ENCODE measurements at regions not wholly inside any gene's neighbourhood (a gene's known extent, or its start where the extent isn't known, plus 50 kb on each side); places are given as distances from the start of the nearest gene placed in this dataset.

DNA sequence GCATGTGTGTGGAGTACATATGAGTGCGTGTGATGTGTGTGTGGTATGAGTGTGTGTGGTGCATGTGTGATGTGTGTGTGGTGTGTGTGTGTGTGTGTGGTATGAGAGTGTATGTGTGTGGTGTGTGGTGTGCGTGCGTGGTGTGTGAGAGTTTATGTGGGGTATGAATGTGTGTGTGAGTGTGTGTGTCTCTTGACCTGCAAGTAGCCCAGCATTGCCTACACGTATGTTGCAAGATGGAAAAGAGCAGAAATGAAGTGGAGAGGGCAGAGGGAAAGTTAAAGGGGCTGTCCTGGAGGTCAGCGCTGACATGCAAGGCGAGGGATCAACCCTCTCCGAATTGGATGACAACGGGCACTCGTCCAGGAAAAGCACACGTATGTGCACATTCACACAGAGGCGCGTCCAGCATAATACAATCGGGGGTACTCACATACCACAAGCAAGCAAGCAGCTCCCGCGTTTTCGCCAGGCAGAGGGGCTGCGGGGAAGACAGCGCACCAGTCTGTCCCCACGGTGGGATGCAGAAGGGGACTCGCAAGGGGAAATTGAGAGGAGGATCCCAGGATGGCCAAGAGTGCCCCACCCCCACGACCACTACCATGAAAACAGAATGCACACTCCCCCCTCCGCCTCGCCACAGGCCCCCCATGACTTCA lies 174.5 kb upstream of the AFDN start:
- Histone ChIP-seq H3K9ac (ENCODE audit: low read length) (no peak overlapping the region), H3K9me3 (ENCODE audit: low read length) (no peaks in the 10 kb centered on the region), H3F3A (ENCODE audit: insufficient read depth, low read length, poor library complexity, severe bottlenecking) (no peaks in the 10 kb centered on the region), H3K27ac (ENCODE audit: low read length) (no peak overlapping the region), H3K79me2 (replicated peaks; ENCODE audit: insufficient read depth, low read length) (no peaks in the 10 kb centered on the region), H3K4me3 (ENCODE audit: low read length) (no peak overlapping the region), H4K20me1 (ENCODE audit: insufficient read depth) (no peaks in the 10 kb centered on the region), H2AFZ (ENCODE audit: low read depth, low read length) (no peak overlapping the region), H3K9me2 (ENCODE audit: insufficient read depth, low read length) (no peaks in the 10 kb centered on the region), H3K36me3 (ENCODE audit: insufficient read depth, low read length) (no peaks in the 10 kb centered on the region), H3K4me2 (ENCODE audit: low read length) (no peak overlapping the region), H3K27me3 (ENCODE audit: insufficient read depth, low read depth, low read length) (no peaks in the 10 kb centered on the region)
- TF ChIP-seq, protein P1, sequence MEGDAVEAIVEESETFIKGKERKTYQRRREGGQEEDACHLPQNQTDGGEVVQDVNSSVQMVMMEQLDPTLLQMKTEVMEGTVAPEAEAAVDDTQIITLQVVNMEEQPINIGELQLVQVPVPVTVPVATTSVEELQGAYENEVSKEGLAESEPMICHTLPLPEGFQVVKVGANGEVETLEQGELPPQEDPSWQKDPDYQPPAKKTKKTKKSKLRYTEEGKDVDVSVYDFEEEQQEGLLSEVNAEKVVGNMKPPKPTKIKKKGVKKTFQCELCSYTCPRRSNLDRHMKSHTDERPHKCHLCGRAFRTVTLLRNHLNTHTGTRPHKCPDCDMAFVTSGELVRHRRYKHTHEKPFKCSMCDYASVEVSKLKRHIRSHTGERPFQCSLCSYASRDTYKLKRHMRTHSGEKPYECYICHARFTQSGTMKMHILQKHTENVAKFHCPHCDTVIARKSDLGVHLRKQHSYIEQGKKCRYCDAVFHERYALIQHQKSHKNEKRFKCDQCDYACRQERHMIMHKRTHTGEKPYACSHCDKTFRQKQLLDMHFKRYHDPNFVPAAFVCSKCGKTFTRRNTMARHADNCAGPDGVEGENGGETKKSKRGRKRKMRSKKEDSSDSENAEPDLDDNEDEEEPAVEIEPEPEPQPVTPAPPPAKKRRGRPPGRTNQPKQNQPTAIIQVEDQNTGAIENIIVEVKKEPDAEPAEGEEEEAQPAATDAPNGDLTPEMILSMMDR (IDR thresholded peaks at IDR 0.05; ENCODE audit: poor library complexity, severe bottlenecking) = no peak
- TF ChIP-seq MXI1 (conservative IDR thresholded peaks at IDR 0.05; ENCODE audit: poor library complexity, severe bottlenecking) (no peak), SMC3 (conservative IDR thresholded peaks at IDR 0.05; ENCODE audit: poor library complexity) (no peak), RAD21 (conservative IDR thresholded peaks at IDR 0.05) (no peak), EZH2 (IDR thresholded peaks at IDR 0.05; ENCODE audit: borderline replicate concordance, insufficient read depth, low read length, poor library complexity, severe bottlenecking) (no peak), TAF1 (IDR thresholded peaks at IDR 0.05; ENCODE audit: low read depth) (no peak), POLR2AphosphoS5 (IDR thresholded peaks at IDR 0.05) (no peak), EP300 (conservative IDR thresholded peaks at IDR 0.05; ENCODE audit: poor library complexity, severe bottlenecking) (no peak)
- TF ChIP-seq, protein P2, sequence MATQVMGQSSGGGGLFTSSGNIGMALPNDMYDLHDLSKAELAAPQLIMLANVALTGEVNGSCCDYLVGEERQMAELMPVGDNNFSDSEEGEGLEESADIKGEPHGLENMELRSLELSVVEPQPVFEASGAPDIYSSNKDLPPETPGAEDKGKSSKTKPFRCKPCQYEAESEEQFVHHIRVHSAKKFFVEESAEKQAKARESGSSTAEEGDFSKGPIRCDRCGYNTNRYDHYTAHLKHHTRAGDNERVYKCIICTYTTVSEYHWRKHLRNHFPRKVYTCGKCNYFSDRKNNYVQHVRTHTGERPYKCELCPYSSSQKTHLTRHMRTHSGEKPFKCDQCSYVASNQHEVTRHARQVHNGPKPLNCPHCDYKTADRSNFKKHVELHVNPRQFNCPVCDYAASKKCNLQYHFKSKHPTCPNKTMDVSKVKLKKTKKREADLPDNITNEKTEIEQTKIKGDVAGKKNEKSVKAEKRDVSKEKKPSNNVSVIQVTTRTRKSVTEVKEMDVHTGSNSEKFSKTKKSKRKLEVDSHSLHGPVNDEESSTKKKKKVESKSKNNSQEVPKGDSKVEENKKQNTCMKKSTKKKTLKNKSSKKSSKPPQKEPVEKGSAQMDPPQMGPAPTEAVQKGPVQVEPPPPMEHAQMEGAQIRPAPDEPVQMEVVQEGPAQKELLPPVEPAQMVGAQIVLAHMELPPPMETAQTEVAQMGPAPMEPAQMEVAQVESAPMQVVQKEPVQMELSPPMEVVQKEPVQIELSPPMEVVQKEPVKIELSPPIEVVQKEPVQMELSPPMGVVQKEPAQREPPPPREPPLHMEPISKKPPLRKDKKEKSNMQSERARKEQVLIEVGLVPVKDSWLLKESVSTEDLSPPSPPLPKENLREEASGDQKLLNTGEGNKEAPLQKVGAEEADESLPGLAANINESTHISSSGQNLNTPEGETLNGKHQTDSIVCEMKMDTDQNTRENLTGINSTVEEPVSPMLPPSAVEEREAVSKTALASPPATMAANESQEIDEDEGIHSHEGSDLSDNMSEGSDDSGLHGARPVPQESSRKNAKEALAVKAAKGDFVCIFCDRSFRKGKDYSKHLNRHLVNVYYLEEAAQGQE (IDR thresholded peaks at IDR 0.05; ENCODE audit: borderline replicate concordance) = no peak

DNA sequence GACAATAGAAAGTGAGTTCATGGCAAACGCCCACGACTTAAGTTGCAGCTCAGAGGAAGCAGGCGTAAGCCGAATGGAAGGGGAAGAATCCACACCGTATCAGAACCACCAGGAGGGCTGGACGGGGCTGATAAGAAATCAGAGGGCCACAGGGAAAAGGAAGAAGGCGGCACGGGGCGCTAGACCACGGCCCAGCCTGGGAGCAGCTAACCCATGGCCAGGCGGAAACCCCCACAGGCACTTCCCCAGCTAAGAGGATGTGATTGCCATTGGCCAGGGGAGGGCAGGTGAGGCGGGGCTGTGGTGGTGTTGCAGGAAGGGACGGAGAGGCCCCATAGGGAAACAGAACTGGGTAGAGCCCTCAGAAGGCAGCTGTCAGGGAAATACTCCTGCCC lies 174.0 kb upstream of the AFDN start:
- H3K79me2 ChIP-seq (replicated peaks; ENCODE audit: insufficient read depth, low read length) = no peaks in the 10 kb centered on the region
- no peak overlapping the region for H3K4me2 ChIP-seq (ENCODE audit: low read length)
- H2AFZ ChIP-seq (ENCODE audit: low read depth, low read length) = no peak overlapping the region
- H3K27ac ChIP-seq (ENCODE audit: low read length) = no peak overlapping the region
- H4K20me1 ChIP-seq (ENCODE audit: insufficient read depth) = no peaks in the 10 kb centered on the region
- H3K9ac ChIP-seq (ENCODE audit: low read length) = no peak overlapping the region
- no peaks in the 10 kb centered on the region for H3F3A ChIP-seq (ENCODE audit: insufficient read depth, low read length, poor library complexity, severe bottlenecking)
- no peaks in the 10 kb centered on the region for H3K36me3 ChIP-seq (ENCODE audit: insufficient read depth, low read length)
- no peak for TF ChIP-seq SMC3 (conservative IDR thresholded peaks at IDR 0.05; ENCODE audit: poor library complexity)
- no peak for TF ChIP-seq EP300 (conservative IDR thresholded peaks at IDR 0.05; ENCODE audit: poor library complexity, severe bottlenecking)
- no peak for TF ChIP-seq RAD21 (conservative IDR thresholded peaks at IDR 0.05)
- no peak for TF ChIP-seq POLR2AphosphoS5 (IDR thresholded peaks at IDR 0.05)
- no peaks in the 10 kb centered on the region for H3K27me3 ChIP-seq (ENCODE audit: insufficient read depth, low read depth, low read length)
- H3K4me3 ChIP-seq (ENCODE audit: low read length) = no peak overlapping the region
- no peaks in the 10 kb centered on the region for H3K9me2 ChIP-seq (ENCODE audit: insufficient read depth, low read length)
- H3K9me3 ChIP-seq (ENCODE audit: low read length) = no peaks in the 10 kb centered on the region
